HepG2 (cell line): ENCODE measurements at regions not wholly inside any gene's neighbourhood (a gene's known extent, or its start where the extent isn't known, plus 50 kb on each side); places are given as distances from the start of the nearest gene placed in this dataset.

Experiments used
- ATAC-seq: fragments of 200-7000 bp; cut with Tn5 transposase; 3 replicates; pipeline ENCODE4 v1.9.1; 2020; ENCODE audit warnings: mild to moderate bottlenecking, moderate library complexity
- BruUV-seq: library from RNA; stranded (reverse); fragments of 400-500 nt; replicated peaks from 2 replicates; lab custom pipeline; 2021; lab: Mats Ljungman, UMichigan
- CTCF ChIA-PET: fragments of 300-600 bp; formaldehyde crosslinking; extraction: SDS; loops from one replicate; lab custom pipeline; 2021; ENCODE audit warnings: low total read pairs, inconsistent platforms, low intra/inter-chr PET ratio; lab: Yijun Ruan, JAX
- POLR2A ChIA-PET: fragments of 350-600 bp; sonication (Branson Sonifier 250); formaldehyde crosslinking; loops from one replicate; lab custom pipeline; 2020; ENCODE audit warnings: antibody characterized with exemption, inconsistent platforms; lab: Yijun Ruan, JAX
- DNase-seq: peaks from one replicate; pipeline ENCODE4 v3.0.0-alpha.2; 2015; ENCODE audit warnings: low spot score
- FAIRE-seq: peaks from 3 replicates; lab custom pipeline; 2011; peaks lifted over from hg19 to GRCh38; lab: Jason Lieb, UNC
- H2AFZ ChIP-seq: one replicate; pipeline ENCODE4 v1.6.1; 2011; ENCODE audit warnings: low read length, inconsistent platforms
- H3K27ac ChIP-seq: fragments of 300-600 bp; 3 replicates; pipeline ENCODE4 v1.8.0; 2011; ENCODE audit warnings: mixed run types, mild to moderate bottlenecking, mixed read lengths, low read length, inconsistent platforms; ENCODE audit not compliant: insufficient read depth; ENCODE audit errors: extremely low read length
- H3K27me3 ChIP-seq, 2 experiments: fragments of 200-600 bp in 1 of 2; 2 replicates in 1 of 2; 3 replicates in 1 of 2; pipeline versions ENCODE4 v1.6.0 to v1.8.0; 2011; ENCODE audit warnings: low read length in 2 of 2, mild to moderate bottlenecking in 2 of 2, moderate library complexity in 2 of 2, inconsistent platforms in 1 of 2; ENCODE audit not compliant: insufficient read depth in 2 of 2, control insufficient read depth in 1 of 2
- H3K36me3 ChIP-seq, 2 experiments: fragments of 200-600 bp in 1 of 2; replicated peaks in 1 of 2; 2 replicates in 1 of 2; 3 replicates in 1 of 2; pipeline versions ENCODE4 v1.5.1 to v1.8.0; 2011; ENCODE audit warnings: low read length in 2 of 2, inconsistent platforms in 1 of 2; ENCODE audit not compliant: insufficient read depth in 2 of 2, control insufficient read depth in 1 of 2
- H3K4me1 ChIP-seq: 2 replicates; pipeline ENCODE4 v1.5.1; 2012; ENCODE audit warnings: low read length, inconsistent platforms; ENCODE audit not compliant: insufficient read depth
- H3K4me2 ChIP-seq: 2 replicates; pipeline ENCODE4 v1.6.0; 2011; ENCODE audit warnings: low read depth, low read length, inconsistent platforms
- H3K4me3 ChIP-seq, 3 experiments: fragments of 200-600 bp in 1 of 3; sonication (generic), shearing (Covaris generic) in 1 of 3; replicated peaks in 1 of 3; 2 replicates each; pipeline ENCODE4 v1.5.1; 2011 to 2016; ENCODE audit warnings: low read length in 3 of 3, inconsistent platforms in 2 of 3, low read depth in 2 of 3, mild to moderate bottlenecking in 2 of 3, control low read depth in 1 of 3, mixed read lengths in 1 of 3; ENCODE audit not compliant: insufficient read depth in 1 of 3
- H3K79me2 ChIP-seq: one replicate; pipeline ENCODE4 v1.6.1; 2011; ENCODE audit warnings: low read length, inconsistent platforms; ENCODE audit not compliant: insufficient read depth
- H3K9ac ChIP-seq: 2 replicates; pipeline ENCODE4 v1.6.0; 2011; ENCODE audit warnings: mild to moderate bottlenecking, low read depth, low read length, inconsistent platforms; ENCODE audit not compliant: insufficient read depth
- H3K9me3 ChIP-seq: 2 replicates; pipeline ENCODE4 v1.5.1; 2012; ENCODE audit warnings: mild to moderate bottlenecking, low read length
- H4K20me1 ChIP-seq: 2 replicates; pipeline ENCODE4 v1.6.0; 2011; ENCODE audit warnings: inconsistent platforms, mild to moderate bottlenecking, low read length, moderate library complexity; ENCODE audit not compliant: insufficient read depth
- ATF1 ChIP-seq: IDR thresholded peaks from 2 replicates; pipeline ENCODE4 v1.6.1; 2016; ENCODE audit warnings: mild to moderate bottlenecking, control low read depth
- CSRNP1 ChIP-seq: sonication (generic); formaldehyde crosslinking; IDR thresholded peaks from 2 replicates; pipeline ENCODE4 v1.8.1; 2023; ENCODE audit warnings: mild to moderate bottlenecking, missing genetic modification reagents
- DPF2 ChIP-seq: sonication (generic); formaldehyde crosslinking; IDR thresholded peaks from 2 replicates; pipeline ENCODE4 v1.4.0; 2020; ENCODE audit warnings: mild to moderate bottlenecking, low read depth, missing genetic modification reagents, borderline replicate concordance
- MAFF ChIP-seq: IDR thresholded peaks from 2 replicates; pipeline ENCODE4 v1.6.1; 2011; ENCODE audit warnings: low read depth, low read length, improper control_type of control experiment
- ZBTB33 ChIP-seq: sonication (generic); formaldehyde crosslinking; IDR thresholded peaks from 2 replicates; pipeline ENCODE4 v1.4.0; 2020; ENCODE audit warnings: missing genetic modification reagents
- whole genome bisulfite sequencing: methylation state at CpG from one replicate; pipeline ENCODE4 v1.1.6; 2017; ENCODE audit warnings: low lambda C conversion rate; 5-methylcytosine and 5-hydroxymethylcytosine counted together
- in situ Hi-C: cut with HindIII; loops from 2 replicates; pipeline ENCODE4 v1.10.0; 2017; ENCODE audit warnings: low pct_unique_long_range_greater_than_20kb; ENCODE audit not compliant: extremely low pct_ligation_motif_present
- intact Hi-C: fragments of 100-400 bp; cut with micrococcal nuclease; formaldehyde crosslinking; loops from one replicate; pipeline ENCODE4 v1.10.0; 2022; ENCODE audit not compliant: unreplicated experiment
- TF ChIP-seq, protein P1 (sequence below): IDR thresholded peaks from 2 replicates; pipeline ENCODE4 v1.6.1; 2016
- TF ChIP-seq, protein P2 (sequence below), 2 experiments: sonication (generic) in 1 of 2; formaldehyde crosslinking in 1 of 2; IDR thresholded peaks; 2 replicates each; pipeline versions ENCODE4 v1.6.1 to v1.9.0; 2014 to 2022; ENCODE audit warnings: antibody characterized with exemption in 1 of 2, borderline replicate concordance in 1 of 2, inconsistent platforms in 1 of 2, low read depth in 1 of 2, missing genetic modification reagents in 1 of 2
- TF ChIP-seq, protein P3 (sequence below): sonication (generic); formaldehyde crosslinking; IDR thresholded peaks from 2 replicates; pipeline ENCODE4 v1.8.1; 2023; ENCODE audit warnings: mild to moderate bottlenecking, moderate library complexity, missing genetic modification reagents

DNA sequence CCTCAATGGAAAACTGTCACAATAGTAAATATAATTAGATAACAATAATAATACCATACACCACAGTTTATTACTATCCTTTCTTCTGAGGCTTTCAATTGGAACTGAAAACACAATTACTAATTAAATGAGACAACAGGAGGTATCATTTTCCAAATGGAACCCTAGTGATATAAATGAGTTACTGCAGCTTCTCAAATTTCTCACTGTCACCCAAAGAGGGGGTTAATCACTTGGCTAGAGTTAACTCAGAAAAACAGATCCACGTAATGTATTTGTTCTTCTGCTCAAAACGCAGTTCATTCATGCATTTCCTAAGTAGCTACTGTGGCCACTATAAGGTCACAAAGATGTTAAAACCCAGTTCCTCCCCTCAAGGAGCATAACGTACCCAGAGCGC, 120.9 kb upstream of the FOXN3 start:
- WGBS = 95% methylated on average over 4 of the region's 4 CpGs
- Histone ChIP-seq H3K4me2 (no peak overlapping the region), H3K79me2 (peaks cover 18% of the 10 kb centered on the region), H3K27ac (no peak overlapping the region), H3K4me1 (peaks cover 40% of the 10 kb centered on the region), H3K9ac (no peak overlapping the region), H3K4me3 (no peak overlapping the region), H3K27me3 (no peaks in the 10 kb centered on the region), H4K20me1 (no peaks in the 10 kb centered on the region), H2AFZ (no peak overlapping the region), H3K36me3 (no peaks in the 10 kb centered on the region), H3K9me3 (no peaks in the 10 kb centered on the region)
- intact Hi-C loops = no loop called here
- in situ Hi-C loops = no loop called here
- CTCF ChIA-PET = no interaction called here
- POLR2A ChIA-PET = no interaction called here
- TF ChIP-seq DPF2 (no peak), CSRNP1 (CRISPR knock-in tag) (no peak), ATF1 (CRISPR knock-in tag) (no peak), MAFF (no peak), ZBTB33 (CRISPR knock-in tag) (no peak)
- TF ChIP-seq, protein P1, sequence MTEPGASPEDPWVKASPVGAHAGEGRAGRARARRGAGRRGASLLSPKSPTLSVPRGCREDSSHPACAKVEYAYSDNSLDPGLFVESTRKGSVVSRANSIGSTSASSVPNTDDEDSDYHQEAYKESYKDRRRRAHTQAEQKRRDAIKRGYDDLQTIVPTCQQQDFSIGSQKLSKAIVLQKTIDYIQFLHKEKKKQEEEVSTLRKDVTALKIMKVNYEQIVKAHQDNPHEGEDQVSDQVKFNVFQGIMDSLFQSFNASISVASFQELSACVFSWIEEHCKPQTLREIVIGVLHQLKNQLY (CRISPR knock-in tag) = no peak
- TF ChIP-seq, protein P2, sequence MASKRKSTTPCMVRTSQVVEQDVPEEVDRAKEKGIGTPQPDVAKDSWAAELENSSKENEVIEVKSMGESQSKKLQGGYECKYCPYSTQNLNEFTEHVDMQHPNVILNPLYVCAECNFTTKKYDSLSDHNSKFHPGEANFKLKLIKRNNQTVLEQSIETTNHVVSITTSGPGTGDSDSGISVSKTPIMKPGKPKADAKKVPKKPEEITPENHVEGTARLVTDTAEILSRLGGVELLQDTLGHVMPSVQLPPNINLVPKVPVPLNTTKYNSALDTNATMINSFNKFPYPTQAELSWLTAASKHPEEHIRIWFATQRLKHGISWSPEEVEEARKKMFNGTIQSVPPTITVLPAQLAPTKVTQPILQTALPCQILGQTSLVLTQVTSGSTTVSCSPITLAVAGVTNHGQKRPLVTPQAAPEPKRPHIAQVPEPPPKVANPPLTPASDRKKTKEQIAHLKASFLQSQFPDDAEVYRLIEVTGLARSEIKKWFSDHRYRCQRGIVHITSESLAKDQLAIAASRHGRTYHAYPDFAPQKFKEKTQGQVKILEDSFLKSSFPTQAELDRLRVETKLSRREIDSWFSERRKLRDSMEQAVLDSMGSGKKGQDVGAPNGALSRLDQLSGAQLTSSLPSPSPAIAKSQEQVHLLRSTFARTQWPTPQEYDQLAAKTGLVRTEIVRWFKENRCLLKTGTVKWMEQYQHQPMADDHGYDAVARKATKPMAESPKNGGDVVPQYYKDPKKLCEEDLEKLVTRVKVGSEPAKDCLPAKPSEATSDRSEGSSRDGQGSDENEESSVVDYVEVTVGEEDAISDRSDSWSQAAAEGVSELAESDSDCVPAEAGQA (IDR thresholded peaks at IDR 0.05; ENCODE audit: low read depth) = no peak
- TF ChIP-seq, protein P2 (CRISPR knock-in tag; IDR thresholded peaks at IDR 0.05; ENCODE audit: borderline replicate concordance) = no peak
- TF ChIP-seq, protein P3, sequence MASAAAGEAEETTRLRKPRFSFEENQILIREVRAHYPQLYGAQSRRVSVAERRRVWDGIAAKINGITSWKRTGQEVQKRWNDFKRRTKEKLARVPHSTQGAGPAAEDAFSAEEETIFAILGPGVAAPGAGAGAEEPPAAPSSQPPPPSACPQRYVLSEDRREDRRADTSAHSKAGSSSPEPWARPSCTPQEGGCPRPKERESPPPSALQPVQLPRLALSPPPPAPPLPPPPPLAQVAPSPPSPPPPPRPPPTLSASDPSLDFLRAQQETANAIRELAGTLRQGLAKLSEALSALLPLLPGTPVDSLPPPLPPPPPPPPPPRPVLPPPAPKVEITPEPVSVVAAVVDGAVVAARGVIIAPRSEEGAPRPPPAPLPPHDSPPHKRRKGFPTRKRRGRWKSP (CRISPR knock-in tag) = no peak
- FAIRE-seq = no peak
- DNase-seq = no peak
- BruUV-seq = no TSS peak
- ATAC-seq = no peak
